GM23338 (cell line): ENCODE measurements at regions not wholly inside any gene's neighbourhood (a gene's known extent, or its start where the extent isn't known, plus 50 kb on each side); places are given as distances from the start of the nearest gene placed in this dataset.

Source experiments
- ETS1 ChIP-seq: IDR thresholded peaks from 2 replicates; pipeline ENCODE4 v1.6.1; 2016; ENCODE audit warnings: antibody characterized with exemption
- EZH2 ChIP-seq: fragments of 200-600 bp; sonication (generic); IDR thresholded peaks from one replicate; pipeline ENCODE4 v1.8.0; 2017; ENCODE audit warnings: antibody characterized with exemption, mild to moderate bottlenecking, low read depth; ENCODE audit not compliant: unreplicated experiment
- EZH2phosphoT487 ChIP-seq: fragments of 200-600 bp; sonication (generic); IDR thresholded peaks from one replicate; pipeline ENCODE4 v1.8.1; 2018; ENCODE audit warnings: antibody characterized with exemption; ENCODE audit not compliant: unreplicated experiment
- JUNB ChIP-seq: IDR thresholded peaks from one replicate; pipeline ENCODE4 v1.6.1; 2016; ENCODE audit warnings: antibody characterized with exemption; ENCODE audit not compliant: unreplicated experiment
- POLR2AphosphoS5 ChIP-seq: IDR thresholded peaks from 2 replicates; pipeline ENCODE4 v1.6.1; 2016; ENCODE audit warnings: antibody characterized with exemption, low read depth
- ZNF462 ChIP-seq: fragments of 250-450 bp; sonication (Bioruptor Pico); IDR thresholded peaks from 2 replicates; pipeline ENCODE4 v1.5.0; 2020; ENCODE audit warnings: mild to moderate bottlenecking, moderate library complexity
- TF ChIP-seq, protein P1 (sequence below), 2 experiments: fragments of 200-600 bp in 1 of 2; sonication (generic) in 1 of 2; conservative IDR thresholded peaks; 2 replicates each; pipeline versions ENCODE4 v1.5.1 to v1.6.1; 2016 to 2017; ENCODE audit warnings: antibody characterized with exemption in 2 of 2, low read depth in 2 of 2, mild to moderate bottlenecking in 2 of 2, moderate library complexity in 1 of 2

DNA sequence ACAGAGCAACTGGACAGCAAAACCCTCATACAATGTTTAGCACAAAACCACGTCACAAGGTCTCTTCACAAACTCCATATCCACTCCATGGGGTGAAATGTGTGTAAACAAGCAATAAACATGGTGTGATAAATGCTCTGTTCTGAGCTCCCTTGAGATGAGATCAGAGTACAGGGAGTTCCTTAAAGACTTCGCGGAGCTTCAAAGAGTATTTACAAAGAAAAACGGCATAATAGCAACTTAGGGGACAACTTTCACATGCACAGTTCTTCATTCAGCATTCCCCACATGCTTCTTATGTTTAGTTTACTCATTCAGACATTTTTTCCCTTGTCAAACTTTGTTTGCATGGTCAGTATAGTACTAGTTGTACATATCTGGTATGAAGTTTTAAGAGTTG, 52.5 kb upstream of the SUCLG2 start:
- TF ChIP-seq POLR2AphosphoS5, result no peak
- TF ChIP-seq, protein P1, sequence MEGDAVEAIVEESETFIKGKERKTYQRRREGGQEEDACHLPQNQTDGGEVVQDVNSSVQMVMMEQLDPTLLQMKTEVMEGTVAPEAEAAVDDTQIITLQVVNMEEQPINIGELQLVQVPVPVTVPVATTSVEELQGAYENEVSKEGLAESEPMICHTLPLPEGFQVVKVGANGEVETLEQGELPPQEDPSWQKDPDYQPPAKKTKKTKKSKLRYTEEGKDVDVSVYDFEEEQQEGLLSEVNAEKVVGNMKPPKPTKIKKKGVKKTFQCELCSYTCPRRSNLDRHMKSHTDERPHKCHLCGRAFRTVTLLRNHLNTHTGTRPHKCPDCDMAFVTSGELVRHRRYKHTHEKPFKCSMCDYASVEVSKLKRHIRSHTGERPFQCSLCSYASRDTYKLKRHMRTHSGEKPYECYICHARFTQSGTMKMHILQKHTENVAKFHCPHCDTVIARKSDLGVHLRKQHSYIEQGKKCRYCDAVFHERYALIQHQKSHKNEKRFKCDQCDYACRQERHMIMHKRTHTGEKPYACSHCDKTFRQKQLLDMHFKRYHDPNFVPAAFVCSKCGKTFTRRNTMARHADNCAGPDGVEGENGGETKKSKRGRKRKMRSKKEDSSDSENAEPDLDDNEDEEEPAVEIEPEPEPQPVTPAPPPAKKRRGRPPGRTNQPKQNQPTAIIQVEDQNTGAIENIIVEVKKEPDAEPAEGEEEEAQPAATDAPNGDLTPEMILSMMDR (conservative IDR thresholded peaks at IDR 0.05; ENCODE audit: low read depth in 2 of 2), result no peak
- no peak for TF ChIP-seq ETS1
- no peak for TF ChIP-seq EZH2
- no peak for TF ChIP-seq JUNB
- no peak for TF ChIP-seq EZH2phosphoT487
- TF ChIP-seq ZNF462 (CRISPR knock-in tag), result no peak
